A549 (cell line): ENCODE measurements at regions not wholly inside any gene's neighbourhood (a gene's known extent, or its start where the extent isn't known, plus 50 kb on each side); places are given as distances from the start of the nearest gene placed in this dataset.

Experiments used
- CEBPB ChIP-seq, 2 experiments: fragments of >200 bp in 1 of 2; sonication (Bioruptor Twin) in 1 of 2; formaldehyde crosslinking in 1 of 2; IDR thresholded peaks; 2 replicates each; pipeline ENCODE4 v1.6.1; 2012 to 2016
- CHD4 ChIP-seq: fragments of 200-600 bp; sonication (generic); IDR thresholded peaks from 2 replicates; pipeline ENCODE4 v1.6.1; 2016; ENCODE audit warnings: antibody characterized with exemption, mild to moderate bottlenecking, borderline replicate concordance
- CTCF ChIP-seq: fragments of >200 bp; sonication (Bioruptor Twin); formaldehyde crosslinking; IDR thresholded peaks from 3 replicates; pipeline ENCODE4 v1.5.1; 2016
- ELK1 ChIP-seq: fragments of 150-350 bp; IDR thresholded peaks from 2 replicates; pipeline ENCODE4 v1.6.1; 2014; ENCODE audit warnings: low read depth, mild to moderate bottlenecking, low read length
- EP300 ChIP-seq, 2 experiments: fragments of >200 bp; sonication (Bioruptor Twin); formaldehyde crosslinking; IDR thresholded peaks; 2 replicates in 1 of 2; 3 replicates in 1 of 2; pipeline ENCODE4 v1.6.1; 2016 to 2017
- JUNB ChIP-seq: fragments of >200 bp; sonication (Bioruptor Twin); formaldehyde crosslinking; IDR thresholded peaks from 2 replicates; pipeline ENCODE4 v1.6.1; 2016
- MAX ChIP-seq: IDR thresholded peaks from 2 replicates; pipeline ENCODE4 v1.6.1; 2012
- POLR2A ChIP-seq: IDR thresholded peaks from 2 replicates; pipeline ENCODE4 v1.6.1; 2012; ENCODE audit warnings: mild to moderate bottlenecking, low read length
- RAD21 ChIP-seq, 2 experiments: fragments of >200 bp in 1 of 2; sonication (Bioruptor Twin) in 1 of 2; formaldehyde crosslinking in 1 of 2; IDR thresholded peaks in 1 of 2; conservative IDR thresholded peaks in 1 of 2; 2 replicates in 1 of 2; 3 replicates in 1 of 2; pipeline ENCODE4 v1.6.1; 2012 to 2018; ENCODE audit warnings: inconsistent platforms in 1 of 2
- RNF2 ChIP-seq: fragments of 200-600 bp; sonication (generic); IDR thresholded peaks from 2 replicates; pipeline ENCODE4 v1.6.1; 2016; ENCODE audit warnings: low read depth, mild to moderate bottlenecking, antibody characterized with exemption, moderate library complexity, borderline replicate concordance

GRCh38 chr4:140267576-140267975 is 105.9 kb upstream of the SCOC start:
- no peak for TF ChIP-seq CHD4
- no peak for TF ChIP-seq EP300 (IDR thresholded peaks at IDR 0.05)
- TF ChIP-seq POLR2A = no peak
- no peak for TF ChIP-seq CTCF
- no peak for TF ChIP-seq JUNB
- no peak for TF ChIP-seq MAX
- TF ChIP-seq RAD21 (conservative IDR thresholded peaks at IDR 0.05 in 1 of 2, IDR thresholded peaks at IDR 0.05 in 1 of 2) = no peak
- TF ChIP-seq RNF2 = no peak
- no peak for TF ChIP-seq ELK1
- TF ChIP-seq CEBPB (IDR thresholded peaks at IDR 0.05) = no peak
